AG04449 (cell line): ENCODE measurements at regions not wholly inside any gene's neighbourhood (a gene's known extent, or its start where the extent isn't known, plus 50 kb on each side); places are given as distances from the start of the nearest gene placed in this dataset.

Source experiments
- CTCF ChIA-PET: fragments of 350-600 bp; formaldehyde crosslinking; extraction: SDS; loops from one replicate; lab custom pipeline; 2021; ENCODE audit warnings: antibody characterized with exemption; lab: Yijun Ruan, JAX
- POLR2A ChIA-PET: fragments of 400-600, 350-600 bp; formaldehyde crosslinking; extraction: SDS; loops from one replicate; lab custom pipeline; 2020; ENCODE audit warnings: antibody characterized with exemption, inconsistent platforms; lab: Yijun Ruan, JAX
- DNase-seq: peaks from one replicate; pipeline ENCODE4 v3.0.0-alpha.2; 2010; ENCODE audit warnings: low read depth, low spot score
- H3K4me3 ChIP-seq: 2 replicates; pipeline ENCODE4 v1.5.1; 2011; ENCODE audit warnings: low read depth, mild to moderate bottlenecking, control low read depth, low read length
- CTCF ChIP-seq: IDR thresholded peaks from one replicate; pipeline ENCODE4 v1.5.1; 2011; ENCODE audit warnings: mild to moderate bottlenecking, moderate library complexity, low read length, control low read depth, inconsistent platforms; ENCODE audit not compliant: insufficient read depth; ENCODE audit errors: missing control alignments

- TF ChIP-seq CTCF, result no peak
- CTCF ChIA-PET, result no interaction called here
- DNase-seq, result no peak
These were observed 311.3 kb upstream of the SLCO3A1 start for GRCh38 chr15:91542226-91542625.

GRCh38 chr15:91547356-91547755 is 306.2 kb upstream of the SLCO3A1 start:
- no peak for TF ChIP-seq CTCF
- CTCF ChIA-PET, result no interaction called here
- POLR2A ChIA-PET, result no interaction called here
- DNase-seq, result no peak
- H3K4me3 ChIP-seq, result no peak overlapping the region

More at GRCh38 chr15:91542226-91542625, 311.3 kb upstream of the SLCO3A1 start:
- H3K4me3 ChIP-seq, result no peak overlapping the region
- POLR2A ChIA-PET, result no interaction called here

GRCh38 chr15:91548549-91548948 is 305.0 kb upstream of the SLCO3A1 start:
- POLR2A ChIA-PET, result no interaction called here
- CTCF ChIA-PET, result no interaction called here
- TF ChIP-seq CTCF, result no peak
- no peak for DNase-seq
- H3K4me3 ChIP-seq, result no peak overlapping the region

- ChIA-PET POLR2A (no interaction called here), CTCF (no interaction called here)
- no peak for TF ChIP-seq CTCF
- no peak for DNase-seq
- no peak overlapping the region for H3K4me3 ChIP-seq
These were observed 303.9 kb upstream of the SLCO3A1 start for GRCh38 chr15:91549581-91549980.

GRCh38 chr15:91552555-91552954 is 301.0 kb upstream of the SLCO3A1 start:
- H3K4me3 ChIP-seq, result no peak overlapping the region
- CTCF ChIA-PET, result no interaction called here
- POLR2A ChIA-PET, result no interaction called here
- no peak for TF ChIP-seq CTCF
- DNase-seq, result no peak

- no peak for TF ChIP-seq CTCF
- H3K4me3 ChIP-seq, result no peak overlapping the region
- no peak for DNase-seq
- POLR2A ChIA-PET, result no interaction called here
- CTCF ChIA-PET, result no interaction called here
These were observed 300.2 kb upstream of the SLCO3A1 start for GRCh38 chr15:91553196-91553854.
